Testis (tissue), 2 donors: ENCODE measurements at regions not wholly inside any gene's neighbourhood (a gene's known extent, or its start where the extent isn't known, plus 50 kb on each side); places are given as distances from the start of the nearest gene placed in this dataset.
A peak's percentile ranks its signal among the peaks of the same experiment; 100 is the strongest.

Experiments used
- DNase-seq: peaks from one replicate; pipeline ENCODE4 v3.0.0-alpha.2; 2019
- H3K27ac ChIP-seq, 2 donors: fragments of 200-600 bp; sonication (generic); one replicate each; pipeline ENCODE4 v1.5.1; 2019
- H3K27me3 ChIP-seq: fragments of 200-600 bp; sonication (generic); one replicate; pipeline ENCODE4 v1.5.1; 2019
- H3K36me3 ChIP-seq: fragments of 200-600 bp; sonication (generic); one replicate; pipeline ENCODE4 v1.5.1; 2017; ENCODE audit warnings: low read depth; ENCODE audit errors: missing control alignments
- H3K4me1 ChIP-seq: fragments of 200-600 bp; sonication (generic); one replicate; pipeline ENCODE4 v1.5.1; 2019
- H3K4me3 ChIP-seq, 2 donors: fragments of 200-600 bp; sonication (generic); one replicate each; pipeline ENCODE4 v1.5.1; 2017 to 2019
- H3K9me3 ChIP-seq: fragments of 200-600 bp; sonication (generic); one replicate; pipeline ENCODE4 v1.5.1; 2017
- CTCF ChIP-seq, 3 experiments: fragments of 450-650 bp in 2 of 3; fragments of 200-600 bp in 1 of 3; sonication (generic) in 1 of 3; IDR thresholded peaks; one replicate each; pipeline ENCODE4 v1.5.1; 2016 to 2019; ENCODE audit warnings: antibody characterized with exemption in 3 of 3, mild to moderate bottlenecking in 2 of 3, moderate library complexity in 1 of 3
- POLR2A ChIP-seq: fragments of 450-650 bp; IDR thresholded peaks from one replicate; pipeline ENCODE4 v1.6.1; 2017; ENCODE audit warnings: antibody characterized with exemption, mild to moderate bottlenecking, moderate library complexity
- WGBS, 2 donors: methylation state at CpG; one replicate each; pipeline ENCODE4 v1.1.5; 2018; 5-methylcytosine and 5-hydroxymethylcytosine counted together
- intact Hi-C: fragments of 100-400 bp; cut with DNase I; formaldehyde crosslinking; loops from one replicate; pipeline ENCODE4 v1.15.1; 2023; ENCODE audit warnings: low total_unique reads

- Histone ChIP-seq H3K36me3 (no peaks in the 10 kb centered on the region), H3K27me3 (no peaks in the 10 kb centered on the region), H3K4me1 (no peaks in the 10 kb centered on the region), H3K9me3 (no peaks in the 10 kb centered on the region), H3K4me3 (no peak overlapping the region), H3K27ac (no peak overlapping the region)
- TF ChIP-seq CTCF (IDR thresholded peaks at IDR 0.05): no peak
- no peak for TF ChIP-seq POLR2A
- 74 to 83% methylated on average over 5 of the region's 5 CpGs for WGBS, 2 donors
- DNase-seq: no peak
- intact Hi-C loops: no loop called here
Measured at GRCh38 chr13:88074794-88075510, 403.8 kb downstream of the SLITRK5 start.

- Histone ChIP-seq H3K27ac (no peak overlapping the region), H3K27me3 (no peaks in the 10 kb centered on the region), H3K4me3 (no peak overlapping the region), H3K36me3 (no peaks in the 10 kb centered on the region), H3K9me3 (no peaks in the 10 kb centered on the region), H3K4me1 (no peaks in the 10 kb centered on the region)
- DNase-seq: no peak
- TF ChIP-seq CTCF (IDR thresholded peaks at IDR 0.05): no peak
- TF ChIP-seq POLR2A: no peak
- intact Hi-C loops: no loop called here
Measured at GRCh38 chr13:88085036-88085435, 413.9 kb downstream of the SLITRK5 start.

- no peaks in the 10 kb centered on the region for H3K36me3 ChIP-seq
- no peak overlapping the region for H3K27ac ChIP-seq
- no peaks in the 10 kb centered on the region for H3K9me3 ChIP-seq
- no peak for DNase-seq
- no peaks in the 10 kb centered on the region for H3K4me1 ChIP-seq
- no peaks in the 10 kb centered on the region for H3K27me3 ChIP-seq
- 89 to 94% methylated on average over 3 of the region's 3 CpGs for WGBS, 2 donors
- intact Hi-C loops: no loop called here
- TF ChIP-seq CTCF (IDR thresholded peaks at IDR 0.05) (no peak), POLR2A (no peak)
- no peak overlapping the region for H3K4me3 ChIP-seq
Measured at GRCh38 chr13:88086577-88086976, 415.4 kb downstream of the SLITRK5 start.

GRCh38 chr13:88097541-88097940 lies 426.4 kb downstream of the SLITRK5 start:
- Histone ChIP-seq H3K4me3 (no peak overlapping the region), H3K36me3 (no peaks in the 10 kb centered on the region), H3K4me1 (no peaks in the 10 kb centered on the region), H3K27ac (no peak overlapping the region), H3K9me3 (no peaks in the 10 kb centered on the region), H3K27me3 (no peaks in the 10 kb centered on the region)
- DNase-seq: no peak
- intact Hi-C loops: no loop called here
- 32 to 74% methylated on average over 2 of the region's 2 CpGs for WGBS, 2 donors
- TF ChIP-seq CTCF (IDR thresholded peaks at IDR 0.05): no peak

- H3K36me3 ChIP-seq: no peaks in the 10 kb centered on the region
- H3K4me1 ChIP-seq: peaks cover 5% of the 10 kb centered on the region
- H3K4me3 ChIP-seq: no peak overlapping the region
- no peaks in the 10 kb centered on the region for H3K27me3 ChIP-seq
- H3K9me3 ChIP-seq: no peaks in the 10 kb centered on the region
- TF ChIP-seq CTCF (IDR thresholded peaks at IDR 0.05) (no peak), POLR2A (no peak)
- 26 to 38% methylated on average over 1 of the region's 1 CpG for WGBS, 2 donors
- peak; percentile 56 for DNase-seq
- intact Hi-C loops: no loop called here
- peak overlapping the region; percentile 18 to 55 for H3K27ac ChIP-seq
Measured at GRCh38 chr13:88103824-88104223, 432.7 kb downstream of the SLITRK5 start.
